ENCODE measurements at regions not wholly inside any gene's neighbourhood (a gene's known extent, or its start where the extent isn't known, plus 50 kb on each side); places are given as distances from the start of the nearest gene placed in this dataset.

GRCh38 chr4:124564121-124564520, 148.4 kb downstream of the ANKRD50 start:
- TF ChIP-seq EZH2 (IDR thresholded peaks at IDR 0.05; ENCODE audit: borderline replicate concordance, low read length) = no peak
- TF ChIP-seq, protein P1, sequence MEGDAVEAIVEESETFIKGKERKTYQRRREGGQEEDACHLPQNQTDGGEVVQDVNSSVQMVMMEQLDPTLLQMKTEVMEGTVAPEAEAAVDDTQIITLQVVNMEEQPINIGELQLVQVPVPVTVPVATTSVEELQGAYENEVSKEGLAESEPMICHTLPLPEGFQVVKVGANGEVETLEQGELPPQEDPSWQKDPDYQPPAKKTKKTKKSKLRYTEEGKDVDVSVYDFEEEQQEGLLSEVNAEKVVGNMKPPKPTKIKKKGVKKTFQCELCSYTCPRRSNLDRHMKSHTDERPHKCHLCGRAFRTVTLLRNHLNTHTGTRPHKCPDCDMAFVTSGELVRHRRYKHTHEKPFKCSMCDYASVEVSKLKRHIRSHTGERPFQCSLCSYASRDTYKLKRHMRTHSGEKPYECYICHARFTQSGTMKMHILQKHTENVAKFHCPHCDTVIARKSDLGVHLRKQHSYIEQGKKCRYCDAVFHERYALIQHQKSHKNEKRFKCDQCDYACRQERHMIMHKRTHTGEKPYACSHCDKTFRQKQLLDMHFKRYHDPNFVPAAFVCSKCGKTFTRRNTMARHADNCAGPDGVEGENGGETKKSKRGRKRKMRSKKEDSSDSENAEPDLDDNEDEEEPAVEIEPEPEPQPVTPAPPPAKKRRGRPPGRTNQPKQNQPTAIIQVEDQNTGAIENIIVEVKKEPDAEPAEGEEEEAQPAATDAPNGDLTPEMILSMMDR (IDR thresholded peaks at IDR 0.05; ENCODE audit: low read length) = no peak
